ENCODE measurements at regions not wholly inside any gene's neighbourhood (a gene's known extent, or its start where the extent isn't known, plus 50 kb on each side); places are given as distances from the start of the nearest gene placed in this dataset.

GRCh38 chr1:187234706-187235105 lies 406.0 kb downstream of the PLA2G4A start:
- TF ChIP-seq, protein P1, sequence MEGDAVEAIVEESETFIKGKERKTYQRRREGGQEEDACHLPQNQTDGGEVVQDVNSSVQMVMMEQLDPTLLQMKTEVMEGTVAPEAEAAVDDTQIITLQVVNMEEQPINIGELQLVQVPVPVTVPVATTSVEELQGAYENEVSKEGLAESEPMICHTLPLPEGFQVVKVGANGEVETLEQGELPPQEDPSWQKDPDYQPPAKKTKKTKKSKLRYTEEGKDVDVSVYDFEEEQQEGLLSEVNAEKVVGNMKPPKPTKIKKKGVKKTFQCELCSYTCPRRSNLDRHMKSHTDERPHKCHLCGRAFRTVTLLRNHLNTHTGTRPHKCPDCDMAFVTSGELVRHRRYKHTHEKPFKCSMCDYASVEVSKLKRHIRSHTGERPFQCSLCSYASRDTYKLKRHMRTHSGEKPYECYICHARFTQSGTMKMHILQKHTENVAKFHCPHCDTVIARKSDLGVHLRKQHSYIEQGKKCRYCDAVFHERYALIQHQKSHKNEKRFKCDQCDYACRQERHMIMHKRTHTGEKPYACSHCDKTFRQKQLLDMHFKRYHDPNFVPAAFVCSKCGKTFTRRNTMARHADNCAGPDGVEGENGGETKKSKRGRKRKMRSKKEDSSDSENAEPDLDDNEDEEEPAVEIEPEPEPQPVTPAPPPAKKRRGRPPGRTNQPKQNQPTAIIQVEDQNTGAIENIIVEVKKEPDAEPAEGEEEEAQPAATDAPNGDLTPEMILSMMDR (conservative IDR thresholded peaks at IDR 0.05), result no peak
- TF ChIP-seq EZH2 (IDR thresholded peaks at IDR 0.05; ENCODE audit: low read depth), result no peak
- no peaks in the 10 kb centered on the region for H3K27me3 ChIP-seq (ENCODE audit: insufficient read depth, low read depth)
- no peak overlapping the region for H3K4me2 ChIP-seq
- ChIA-PET CTCF (no interaction called here), POLR2A (ENCODE audit: unreplicated experiment) (no interaction called here)
- H4K20me1 ChIP-seq (ENCODE audit: insufficient read depth), result no peaks in the 10 kb centered on the region; the same call in 1 of the 2 replicates
- H3K36me3 ChIP-seq (ENCODE audit: low read depth), result no peaks in the 10 kb centered on the region
- intact Hi-C loops (cut with micrococcal nuclease; ENCODE audit: unreplicated experiment), result no loop called here
- no peak overlapping the region for H3K4me3 ChIP-seq
- BruUV-seq (replicated peaks), result no TSS peak
- no peak overlapping the region for H3K27ac ChIP-seq
- H3F3A ChIP-seq (ENCODE audit: insufficient read depth, low read depth), result no peaks in the 10 kb centered on the region
- no peak overlapping the region; the same call in 1 of the 2 replicates for H2AFZ ChIP-seq
- DNase-seq, result no peak
- H3K9me3 ChIP-seq (ENCODE audit: insufficient read depth, low read depth), result no peaks in the 10 kb centered on the region
- H3K9me2 ChIP-seq (ENCODE audit: insufficient read depth), result no peaks in the 10 kb centered on the region
- no peaks in the 10 kb centered on the region for H3K79me2 ChIP-seq (ENCODE audit: low read depth)
- H3K4me1 ChIP-seq (replicated peaks; ENCODE audit: insufficient read depth), result no peaks in the 10 kb centered on the region

DNA sequence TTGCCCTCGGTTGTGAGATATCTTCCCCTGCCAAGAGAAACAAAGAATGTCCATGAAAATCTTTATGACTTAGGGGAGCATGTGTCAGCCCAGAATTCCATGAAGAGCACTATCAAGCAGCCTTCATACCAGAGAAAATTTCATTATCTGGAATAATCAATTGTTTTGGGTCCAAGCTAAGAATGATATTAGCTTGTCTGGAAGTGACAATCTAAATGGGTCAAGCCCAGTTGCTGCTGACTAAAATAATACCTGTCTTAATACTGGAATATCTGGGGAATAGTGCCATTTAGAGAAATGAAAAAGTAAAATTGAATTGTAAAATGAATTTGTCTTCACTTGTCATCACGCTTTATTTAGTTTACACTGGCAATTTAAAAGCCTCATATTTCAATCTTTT lies 407.4 kb downstream of the PLA2G4A start:
- Histone ChIP-seq H3K36me3 (ENCODE audit: low read depth) (no peaks in the 10 kb centered on the region), H3K79me2 (ENCODE audit: low read depth) (no peaks in the 10 kb centered on the region), H4K20me1 (ENCODE audit: insufficient read depth) (no peaks in the 10 kb centered on the region; the same call in 1 of the 2 replicates), H2AFZ (no peak overlapping the region), H3K27ac (no peak overlapping the region), H3F3A (ENCODE audit: insufficient read depth, low read depth) (no peaks in the 10 kb centered on the region), H3K9me2 (ENCODE audit: insufficient read depth) (no peaks in the 10 kb centered on the region), H3K4me3 (no peak overlapping the region), H3K4me2 (no peak overlapping the region), H3K4me1 (replicated peaks; ENCODE audit: insufficient read depth) (no peaks in the 10 kb centered on the region), H3K9me3 (ENCODE audit: insufficient read depth, low read depth) (no peaks in the 10 kb centered on the region), H3K27me3 (ENCODE audit: insufficient read depth, low read depth) (no peaks in the 10 kb centered on the region)
- TF ChIP-seq, protein P1 (conservative IDR thresholded peaks at IDR 0.05), result no peak
- TF ChIP-seq EZH2 (IDR thresholded peaks at IDR 0.05; ENCODE audit: low read depth), result no peak
- POLR2A ChIA-PET (ENCODE audit: unreplicated experiment), result no interaction called here
- CTCF ChIA-PET, result no interaction called here
- intact Hi-C loops (cut with micrococcal nuclease; ENCODE audit: unreplicated experiment), result no loop called here
- no TSS peak for BruUV-seq (replicated peaks)
- no peak for DNase-seq

DNA sequence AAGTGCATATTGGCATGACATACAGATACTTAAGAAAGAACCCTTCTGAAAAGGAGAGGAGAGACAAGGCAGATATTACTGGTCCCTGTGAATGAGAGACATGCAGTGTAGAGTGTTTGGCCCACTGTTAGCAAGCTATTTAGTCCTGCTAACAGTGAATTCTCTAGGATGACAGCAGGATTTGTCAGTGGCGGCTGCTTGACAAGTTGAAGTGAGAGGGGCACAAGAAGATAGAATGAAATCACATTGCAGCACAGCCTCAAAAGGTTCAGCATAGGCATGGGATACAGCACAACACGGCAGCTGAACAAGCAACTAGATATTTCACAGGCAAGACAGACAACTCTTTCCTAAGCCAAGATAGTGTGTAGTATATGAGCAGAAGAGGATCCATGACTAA lies 407.9 kb downstream of the PLA2G4A start:
- TF ChIP-seq EZH2 (IDR thresholded peaks at IDR 0.05; ENCODE audit: low read depth), result no peak
- TF ChIP-seq, protein P1 (conservative IDR thresholded peaks at IDR 0.05), result no peak
- Histone ChIP-seq H3K27ac (no peak overlapping the region), H3K4me3 (no peak overlapping the region), H3K4me2 (no peak overlapping the region), H3K4me1 (replicated peaks; ENCODE audit: insufficient read depth) (no peaks in the 10 kb centered on the region), H2AFZ (no peak overlapping the region), H3K79me2 (ENCODE audit: low read depth) (no peaks in the 10 kb centered on the region), H3K9me3 (ENCODE audit: insufficient read depth, low read depth) (no peaks in the 10 kb centered on the region), H3F3A (ENCODE audit: insufficient read depth, low read depth) (no peaks in the 10 kb centered on the region), H3K36me3 (ENCODE audit: low read depth) (no peaks in the 10 kb centered on the region), H3K27me3 (ENCODE audit: insufficient read depth, low read depth) (no peaks in the 10 kb centered on the region), H4K20me1 (ENCODE audit: insufficient read depth) (no peaks in the 10 kb centered on the region; the same call in 1 of the 2 replicates), H3K9me2 (ENCODE audit: insufficient read depth) (no peaks in the 10 kb centered on the region)
- no TSS peak for BruUV-seq (replicated peaks)
- POLR2A ChIA-PET (ENCODE audit: unreplicated experiment), result no interaction called here
- intact Hi-C loops (cut with micrococcal nuclease; ENCODE audit: unreplicated experiment), result no loop called here
- CTCF ChIA-PET, result no interaction called here
- no peak for DNase-seq

Measured in PC-9 (cell line).